ENCODE measurements at regions not wholly inside any gene's neighbourhood (a gene's known extent, or its start where the extent isn't known, plus 50 kb on each side); places are given as distances from the start of the nearest gene placed in this dataset.

DNA sequence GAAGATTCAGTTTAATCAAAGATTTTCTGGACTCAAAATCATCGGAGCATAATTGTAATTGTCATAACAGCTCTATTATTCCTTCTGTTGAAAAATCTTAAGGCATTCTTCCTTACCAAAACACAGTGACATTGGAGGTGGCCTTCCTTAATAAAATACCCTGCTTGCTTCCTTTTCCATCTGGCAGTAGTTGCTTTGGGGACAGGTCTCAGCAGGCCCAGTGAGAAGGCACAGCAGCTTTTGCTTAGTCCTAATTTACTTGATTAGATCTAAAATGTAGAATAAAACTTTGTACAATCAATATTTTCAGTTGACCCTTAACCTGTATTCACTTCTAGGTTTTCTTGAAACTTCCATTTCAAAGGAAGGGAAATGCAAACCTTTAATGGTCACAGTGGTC is 471.6 kb downstream of the PCDH20 start:
- no peak overlapping the region for H3K9ac ChIP-seq (ENCODE audit: low read length in 3 of 3)
- H3K27me3 ChIP-seq (ENCODE audit: control insufficient read depth, insufficient read depth, low read length): no peaks in the 10 kb centered on the region
- no peak overlapping the region for H3K27ac ChIP-seq (ENCODE audit: low read depth in 2 of 2, low read length in 2 of 2)
- H3K4me3 ChIP-seq (ENCODE audit: low read length in 3 of 3): no peak overlapping the region
- H3K36me3 ChIP-seq (ENCODE audit: control insufficient read depth in 2 of 3, insufficient read depth in 3 of 3, low read length in 3 of 3): no peaks in the 10 kb centered on the region
- H3K4me1 ChIP-seq (ENCODE audit: control insufficient read depth in 2 of 3, insufficient read depth in 2 of 3, low read depth in 1 of 3, low read length in 3 of 3): no peaks in the 10 kb centered on the region
- no peaks in the 10 kb centered on the region for H3K9me3 ChIP-seq (ENCODE audit: control insufficient read depth in 2 of 3, insufficient read depth in 1 of 3, low read length in 3 of 3)
- DNase-seq (no peak), FAIRE-seq (no peak)
- TF ChIP-seq, protein P1, sequence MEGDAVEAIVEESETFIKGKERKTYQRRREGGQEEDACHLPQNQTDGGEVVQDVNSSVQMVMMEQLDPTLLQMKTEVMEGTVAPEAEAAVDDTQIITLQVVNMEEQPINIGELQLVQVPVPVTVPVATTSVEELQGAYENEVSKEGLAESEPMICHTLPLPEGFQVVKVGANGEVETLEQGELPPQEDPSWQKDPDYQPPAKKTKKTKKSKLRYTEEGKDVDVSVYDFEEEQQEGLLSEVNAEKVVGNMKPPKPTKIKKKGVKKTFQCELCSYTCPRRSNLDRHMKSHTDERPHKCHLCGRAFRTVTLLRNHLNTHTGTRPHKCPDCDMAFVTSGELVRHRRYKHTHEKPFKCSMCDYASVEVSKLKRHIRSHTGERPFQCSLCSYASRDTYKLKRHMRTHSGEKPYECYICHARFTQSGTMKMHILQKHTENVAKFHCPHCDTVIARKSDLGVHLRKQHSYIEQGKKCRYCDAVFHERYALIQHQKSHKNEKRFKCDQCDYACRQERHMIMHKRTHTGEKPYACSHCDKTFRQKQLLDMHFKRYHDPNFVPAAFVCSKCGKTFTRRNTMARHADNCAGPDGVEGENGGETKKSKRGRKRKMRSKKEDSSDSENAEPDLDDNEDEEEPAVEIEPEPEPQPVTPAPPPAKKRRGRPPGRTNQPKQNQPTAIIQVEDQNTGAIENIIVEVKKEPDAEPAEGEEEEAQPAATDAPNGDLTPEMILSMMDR (IDR thresholded peaks at IDR 0.05; ENCODE audit: borderline replicate concordance, extremely low read depth, insufficient read depth): no peak
- intact Hi-C loops (cut with DNase I): no loop called here

DNA sequence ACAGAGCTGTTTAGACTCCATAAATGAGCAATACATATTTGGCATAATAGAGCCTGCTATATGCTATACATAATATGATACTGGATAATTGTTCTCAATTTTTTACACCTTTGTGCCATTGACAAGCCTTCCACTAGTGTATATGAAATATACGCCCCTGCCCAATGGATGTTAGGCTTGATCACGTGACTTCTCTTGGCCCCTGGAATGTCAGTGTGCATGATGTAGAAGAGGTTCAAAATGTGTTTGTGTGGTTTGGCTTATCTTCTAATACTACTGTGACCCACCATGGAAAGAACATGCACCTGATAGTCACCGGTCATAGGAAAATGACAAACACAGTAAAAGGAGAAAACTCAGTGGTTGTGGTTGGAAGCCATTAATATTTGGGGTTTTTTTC is 479.4 kb downstream of the PCDH20 start:
- H3K4me3 ChIP-seq (ENCODE audit: low read length in 3 of 3): no peak overlapping the region
- no peaks in the 10 kb centered on the region for H3K27me3 ChIP-seq (ENCODE audit: control insufficient read depth, insufficient read depth, low read length)
- intact Hi-C loops (cut with DNase I): no loop called here
- DNase-seq (no peak), FAIRE-seq (no peak)
- no peak overlapping the region for H3K9ac ChIP-seq (ENCODE audit: low read length in 3 of 3)
- TF ChIP-seq, protein P1 (IDR thresholded peaks at IDR 0.05; ENCODE audit: borderline replicate concordance, extremely low read depth, insufficient read depth): no peak
- no peak overlapping the region for H3K27ac ChIP-seq (ENCODE audit: low read depth in 2 of 2, low read length in 2 of 2)
- no peaks in the 10 kb centered on the region for H3K4me1 ChIP-seq (ENCODE audit: control insufficient read depth in 2 of 3, insufficient read depth in 2 of 3, low read depth in 1 of 3, low read length in 3 of 3)
- H3K36me3 ChIP-seq (ENCODE audit: control insufficient read depth in 2 of 3, insufficient read depth in 3 of 3, low read length in 3 of 3): no peaks in the 10 kb centered on the region
- no peaks in the 10 kb centered on the region for H3K9me3 ChIP-seq (ENCODE audit: control insufficient read depth in 2 of 3, insufficient read depth in 1 of 3, low read length in 3 of 3)

DNA sequence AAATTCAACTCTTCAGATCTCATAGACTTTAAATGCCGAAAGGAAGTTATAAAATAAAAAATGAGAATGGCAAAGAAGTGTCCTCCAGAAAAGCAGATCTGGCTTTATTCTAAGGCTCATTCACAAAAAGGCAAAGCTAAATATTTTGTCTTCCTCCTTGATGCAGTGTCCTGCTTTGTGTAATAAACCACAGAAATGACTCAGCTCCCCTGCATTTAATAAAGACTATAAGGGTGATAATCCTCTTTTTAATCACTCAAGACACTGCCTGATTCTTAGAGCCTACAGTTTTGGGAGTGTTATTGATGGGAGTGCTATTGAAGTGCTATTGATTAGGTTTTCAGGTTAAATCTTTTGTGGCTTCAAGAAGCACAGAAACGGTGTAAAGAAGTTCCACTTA is 482.0 kb downstream of the PCDH20 start:
- H3K4me1 ChIP-seq (ENCODE audit: control insufficient read depth in 2 of 3, insufficient read depth in 2 of 3, low read depth in 1 of 3, low read length in 3 of 3): no peaks in the 10 kb centered on the region
- TF ChIP-seq, protein P1 (IDR thresholded peaks at IDR 0.05; ENCODE audit: borderline replicate concordance, extremely low read depth, insufficient read depth): no peak
- no peak overlapping the region for H3K9ac ChIP-seq (ENCODE audit: low read length in 3 of 3)
- H3K9me3 ChIP-seq (ENCODE audit: control insufficient read depth in 2 of 3, insufficient read depth in 1 of 3, low read length in 3 of 3): no peaks in the 10 kb centered on the region
- FAIRE-seq (no peak), DNase-seq (no peak)
- no peak overlapping the region for H3K27ac ChIP-seq (ENCODE audit: low read depth in 2 of 2, low read length in 2 of 2)
- no peaks in the 10 kb centered on the region for H3K36me3 ChIP-seq (ENCODE audit: control insufficient read depth in 2 of 3, insufficient read depth in 3 of 3, low read length in 3 of 3)
- no peaks in the 10 kb centered on the region for H3K27me3 ChIP-seq (ENCODE audit: control insufficient read depth, insufficient read depth, low read length)
- intact Hi-C loops (cut with DNase I): no loop called here
- H3K4me3 ChIP-seq (ENCODE audit: low read length in 3 of 3): no peak overlapping the region

DNA sequence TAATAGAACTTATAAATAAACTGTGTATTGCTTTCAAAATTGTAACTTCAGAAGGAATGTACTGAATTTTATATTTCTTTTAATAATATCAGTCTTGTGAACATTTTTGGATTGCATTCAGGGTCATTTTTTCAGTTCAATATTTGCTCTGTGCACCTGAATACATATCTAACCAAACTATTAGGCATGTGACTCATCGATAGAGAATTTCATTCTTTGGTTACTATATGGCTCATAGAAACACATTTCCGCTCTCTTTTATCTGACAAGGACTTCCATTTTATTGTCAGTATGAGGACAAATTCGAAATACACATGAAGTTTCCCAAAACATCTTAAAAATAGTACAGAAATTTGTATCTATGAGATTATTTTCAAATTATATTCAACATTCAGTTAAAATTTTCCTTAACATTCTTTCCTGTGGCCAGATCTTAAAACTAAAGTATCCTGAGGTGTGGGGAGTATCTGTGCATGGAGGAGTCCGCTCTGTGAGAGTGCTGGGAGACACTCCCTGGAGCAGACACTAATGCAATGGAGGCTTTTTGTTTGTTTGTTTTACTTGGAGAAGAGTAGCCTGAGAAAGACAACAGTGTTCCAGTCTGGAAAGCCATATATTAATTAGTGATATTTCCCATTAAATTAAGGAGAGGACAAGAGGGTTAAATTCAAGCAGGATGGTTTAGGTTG is 483.6 kb downstream of the PCDH20 start:
- TF ChIP-seq, protein P1 (IDR thresholded peaks at IDR 0.05; ENCODE audit: borderline replicate concordance, extremely low read depth, insufficient read depth): no peak
- FAIRE-seq: no peak
- no peaks in the 10 kb centered on the region for H3K4me1 ChIP-seq (ENCODE audit: control insufficient read depth in 2 of 3, insufficient read depth in 2 of 3, low read depth in 1 of 3, low read length in 3 of 3)
- no peak overlapping the region for H3K4me3 ChIP-seq (ENCODE audit: low read length in 3 of 3)
- no peaks in the 10 kb centered on the region for H3K27me3 ChIP-seq (ENCODE audit: control insufficient read depth, insufficient read depth, low read length)
- DNase-seq: no peak
- no peak overlapping the region for H3K9ac ChIP-seq (ENCODE audit: low read length in 3 of 3)
- H3K9me3 ChIP-seq (ENCODE audit: control insufficient read depth in 2 of 3, insufficient read depth in 1 of 3, low read length in 3 of 3): no peaks in the 10 kb centered on the region
- intact Hi-C loops (cut with DNase I): no loop called here
- H3K27ac ChIP-seq (ENCODE audit: low read depth in 2 of 2, low read length in 2 of 2): no peak overlapping the region
- no peaks in the 10 kb centered on the region for H3K36me3 ChIP-seq (ENCODE audit: control insufficient read depth in 2 of 3, insufficient read depth in 3 of 3, low read length in 3 of 3)

All from kidney (tissue), 13 donors.